Erythroblast (primary cell): ENCODE measurements at regions not wholly inside any gene's neighbourhood (a gene's known extent, or its start where the extent isn't known, plus 50 kb on each side); places are given as distances from the start of the nearest gene placed in this dataset.

Experiments used
- GATA1 ChIP-seq: IDR thresholded peaks from 2 replicates; pipeline ENCODE4 v1.6.1; 2011; ENCODE audit warnings: low read depth, mild to moderate bottlenecking, control low read depth, low read length, moderate library complexity
- POLR2A ChIP-seq: IDR thresholded peaks from 2 replicates; pipeline ENCODE4 v1.6.1; 2011; ENCODE audit warnings: mild to moderate bottlenecking, low read length

DNA sequence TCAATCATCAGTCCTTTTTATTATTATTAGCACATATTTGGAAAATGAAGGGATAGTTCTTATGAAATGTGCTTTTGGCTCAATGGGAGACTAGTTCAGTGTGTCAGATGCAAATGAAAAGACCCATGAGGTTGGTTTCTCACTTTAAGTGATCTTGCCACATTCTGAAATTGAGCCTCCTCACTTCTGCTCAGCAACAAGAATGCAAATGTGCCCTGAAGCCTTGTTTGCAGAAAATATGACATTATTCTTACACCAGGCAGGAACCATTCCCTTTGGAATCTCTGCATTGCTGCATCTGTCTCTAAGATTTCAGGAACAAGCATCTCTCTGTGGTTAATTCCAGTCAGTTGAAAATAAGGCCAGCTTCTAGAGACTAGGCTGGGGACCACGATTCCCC is 186.1 kb upstream of the PLPP4 start:
- TF ChIP-seq POLR2A (no peak), GATA1 (no peak)
